Mesendoderm (in vitro differentiated cells): ENCODE measurements at regions not wholly inside any gene's neighbourhood (a gene's known extent, or its start where the extent isn't known, plus 50 kb on each side); places are given as distances from the start of the nearest gene placed in this dataset.

Experiments used
- DNase-seq: peaks from one replicate; pipeline ENCODE4 v3.0.0; 2013
- H2AK5ac ChIP-seq: 2 replicates; pipeline ENCODE4 v1.6.1; 2013; ENCODE audit warnings: low read length, inconsistent platforms
- H2BK120ac ChIP-seq: 2 replicates; pipeline ENCODE4 v1.6.1; 2013; ENCODE audit warnings: low read depth, mild to moderate bottlenecking, low read length, moderate library complexity, mixed read lengths
- H2BK15ac ChIP-seq: replicated peaks from 2 replicates; pipeline ENCODE4 v1.6.1; 2013; ENCODE audit warnings: low read depth, mild to moderate bottlenecking, moderate library complexity
- H2BK5ac ChIP-seq: 2 replicates; pipeline ENCODE4 v1.6.1; 2013; ENCODE audit warnings: low read length, inconsistent platforms
- H3K18ac ChIP-seq: 2 replicates; pipeline ENCODE4 v1.6.1; 2013; ENCODE audit warnings: mild to moderate bottlenecking, low read length, mixed read lengths
- H3K23ac ChIP-seq: one replicate; pipeline ENCODE4 v1.6.1; 2013; ENCODE audit warnings: low read length
- H3K27ac ChIP-seq: 2 replicates; pipeline ENCODE4 v1.5.1; 2013; ENCODE audit warnings: low read depth, mild to moderate bottlenecking, inconsistent platforms, low read length, moderate library complexity
- H3K27me3 ChIP-seq: 2 replicates; pipeline ENCODE4 v1.6.1; 2013; ENCODE audit warnings: low read length, control low read depth, mild to moderate bottlenecking, inconsistent platforms; ENCODE audit not compliant: insufficient read depth, poor library complexity
- H3K36me3 ChIP-seq: 2 replicates; pipeline ENCODE4 v1.6.1; 2013; ENCODE audit warnings: low read length, inconsistent platforms; ENCODE audit not compliant: control insufficient read depth, insufficient read depth
- H3K4ac ChIP-seq: one replicate; pipeline ENCODE4 v1.6.1; 2013; ENCODE audit warnings: low read depth, mild to moderate bottlenecking, low read length, moderate library complexity
- H3K4me1 ChIP-seq: 2 replicates; pipeline ENCODE4 v1.6.1; 2013; ENCODE audit warnings: low read depth, low read length, inconsistent platforms; ENCODE audit not compliant: control insufficient read depth
- H3K4me2 ChIP-seq: 2 replicates; pipeline ENCODE4 v1.6.1; 2013; ENCODE audit warnings: low read length
- H3K4me3 ChIP-seq: 2 replicates; pipeline ENCODE4 v1.5.1; 2013; ENCODE audit warnings: mild to moderate bottlenecking, low read length
- H3K56ac ChIP-seq: one replicate; pipeline ENCODE4 v1.6.1; 2013; ENCODE audit warnings: low read length
- H3K79me1 ChIP-seq: 2 replicates; pipeline ENCODE4 v1.6.1; 2013; ENCODE audit warnings: low read length, inconsistent platforms
- H3K79me2 ChIP-seq: 2 replicates; pipeline ENCODE4 v1.6.1; 2013; ENCODE audit warnings: mild to moderate bottlenecking, low read length; ENCODE audit not compliant: control insufficient read depth, insufficient read depth
- H3K9ac ChIP-seq: 2 replicates; pipeline ENCODE4 v1.6.1; 2013; ENCODE audit warnings: low read length, inconsistent platforms
- H4K5ac ChIP-seq: one replicate; pipeline ENCODE4 v1.6.1; 2013; ENCODE audit warnings: low read length
- H4K8ac ChIP-seq: one replicate; pipeline ENCODE4 v1.6.1; 2013; ENCODE audit warnings: low read depth, mild to moderate bottlenecking, control low read depth, low read length, moderate library complexity
- WGBS: extraction: QIAGEN DNeasy Blood & Tissue Kit; methylation state at CpG from one replicate; pipeline ENCODE4 v1.1.7; 2013; ENCODE audit warnings: low lambda C conversion rate, missing lambda C conversion rate; ENCODE audit not compliant: insufficient coverage; ENCODE audit errors: extremely low coverage; 5-methylcytosine and 5-hydroxymethylcytosine counted together

DNA sequence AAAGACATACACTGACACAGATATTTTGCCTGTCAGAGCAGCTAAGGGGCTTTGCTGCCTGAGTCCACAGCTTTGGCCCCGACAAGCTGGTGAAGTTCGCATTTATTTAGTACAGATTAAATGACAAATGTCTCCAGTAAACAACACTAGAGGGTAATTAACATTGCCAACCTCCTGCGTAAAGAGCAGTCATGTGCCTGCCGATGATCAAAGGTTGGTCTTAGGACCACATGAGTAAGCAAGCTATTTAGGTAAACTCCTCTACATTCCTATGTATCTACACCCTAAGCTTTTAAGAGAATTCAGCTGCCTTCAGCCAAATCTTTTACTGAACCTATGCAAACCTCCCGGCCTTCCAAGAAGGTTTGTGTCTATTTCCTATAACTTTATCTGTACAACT, 73.0 kb upstream of the PJA2 start:
- Histone ChIP-seq H3K36me3 (no peaks in the 10 kb centered on the region), H3K27me3 (no peaks in the 10 kb centered on the region), H3K4me2 (no peak overlapping the region), H3K9ac (no peak overlapping the region), H4K5ac (no peak overlapping the region), H3K23ac (peak overlapping the region; percentile 75), H3K18ac (peak overlapping the region; percentile 64), H3K4me3 (no peak overlapping the region), H3K79me1 (no peaks in the 10 kb centered on the region), H3K56ac (peak overlapping the region; percentile 65), H3K79me2 (no peaks in the 10 kb centered on the region), H2BK5ac (peak overlapping the region; percentile 83), H2BK15ac (no peak overlapping the region), H3K27ac (peak overlapping the region; percentile 22), H3K4ac (no peak overlapping the region), H2BK120ac (peak overlapping the region; percentile 68), H3K4me1 (peaks cover 9% of the 10 kb centered on the region), H4K8ac (no peak overlapping the region), H2AK5ac (no peak overlapping the region)
- DNase-seq, result peak; percentile 15
- WGBS, result no CpG with 5 or more reads among the region's 5 CpGs

DNA sequence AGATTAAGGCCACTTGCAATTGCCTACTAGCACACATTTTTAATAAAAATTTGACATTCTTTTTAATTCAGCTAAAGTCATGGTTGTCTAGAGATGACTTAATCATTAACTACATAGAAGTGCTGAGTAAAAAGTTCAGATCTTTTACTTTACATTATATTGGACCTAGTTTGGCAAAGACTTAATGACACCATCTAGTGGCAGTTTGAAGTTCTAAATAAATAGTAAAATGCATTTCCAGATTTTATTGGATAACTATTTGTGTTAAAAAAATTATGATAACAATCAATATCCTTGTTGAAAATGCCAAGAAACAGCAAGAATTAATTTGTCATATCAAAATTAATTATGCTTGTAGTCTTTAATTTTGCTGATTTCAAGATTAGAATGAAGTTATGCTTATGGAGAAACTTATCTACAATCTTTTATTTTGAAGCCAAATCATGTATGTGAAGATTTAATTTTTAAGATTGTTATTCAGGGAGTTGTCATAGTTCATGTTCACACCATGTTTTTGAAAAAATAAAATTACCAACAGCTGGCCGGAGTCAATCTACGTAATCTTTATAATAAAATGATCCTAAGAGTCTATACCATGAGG, 69.6 kb upstream of the PJA2 start:
- Histone ChIP-seq H2BK5ac (no peak overlapping the region), H3K27ac (no peak overlapping the region), H3K4me1 (peaks cover 9% of the 10 kb centered on the region), H3K4ac (no peak overlapping the region), H4K5ac (no peak overlapping the region), H4K8ac (no peak overlapping the region), H2AK5ac (no peak overlapping the region), H2BK120ac (no peak overlapping the region), H3K79me1 (no peaks in the 10 kb centered on the region), H2BK15ac (no peak overlapping the region), H3K9ac (no peak overlapping the region), H3K23ac (no peak overlapping the region), H3K4me2 (no peak overlapping the region), H3K79me2 (no peaks in the 10 kb centered on the region), H3K56ac (no peak overlapping the region), H3K18ac (no peak overlapping the region), H3K27me3 (no peaks in the 10 kb centered on the region), H3K4me3 (no peak overlapping the region), H3K36me3 (no peaks in the 10 kb centered on the region)
- WGBS, result no CpG with 5 or more reads among the region's 2 CpGs
- no peak for DNase-seq

DNA sequence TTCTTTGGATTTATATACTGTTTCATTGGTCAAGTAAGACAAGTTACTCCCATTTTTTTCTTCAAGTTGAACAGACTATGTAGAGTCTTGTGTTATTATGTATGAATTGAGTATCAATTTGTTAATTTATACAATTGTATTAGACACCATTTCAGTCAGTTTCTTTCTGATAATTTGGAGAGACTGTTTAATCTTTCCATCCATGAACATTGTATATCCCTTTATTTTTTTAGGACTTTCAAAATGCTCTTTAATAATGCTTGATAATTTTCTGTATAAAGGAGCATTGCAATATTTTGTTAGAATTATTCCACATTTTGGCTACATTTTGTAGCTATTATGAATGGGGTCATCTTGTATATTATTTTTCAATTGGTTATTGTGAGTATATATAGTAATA, 69.1 kb upstream of the PJA2 start:
- Histone ChIP-seq H3K79me1 (no peaks in the 10 kb centered on the region), H3K79me2 (no peaks in the 10 kb centered on the region), H3K23ac (no peak overlapping the region), H4K8ac (no peak overlapping the region), H3K4me1 (peaks cover 5% of the 10 kb centered on the region), H3K9ac (no peak overlapping the region), H2BK120ac (no peak overlapping the region), H3K56ac (no peak overlapping the region), H3K4ac (no peak overlapping the region), H4K5ac (no peak overlapping the region), H3K18ac (no peak overlapping the region), H3K4me2 (no peak overlapping the region), H3K36me3 (no peaks in the 10 kb centered on the region), H3K27me3 (no peaks in the 10 kb centered on the region), H2AK5ac (no peak overlapping the region), H2BK5ac (no peak overlapping the region), H3K27ac (no peak overlapping the region), H3K4me3 (no peak overlapping the region), H2BK15ac (no peak overlapping the region)
- DNase-seq, result no peak

DNA sequence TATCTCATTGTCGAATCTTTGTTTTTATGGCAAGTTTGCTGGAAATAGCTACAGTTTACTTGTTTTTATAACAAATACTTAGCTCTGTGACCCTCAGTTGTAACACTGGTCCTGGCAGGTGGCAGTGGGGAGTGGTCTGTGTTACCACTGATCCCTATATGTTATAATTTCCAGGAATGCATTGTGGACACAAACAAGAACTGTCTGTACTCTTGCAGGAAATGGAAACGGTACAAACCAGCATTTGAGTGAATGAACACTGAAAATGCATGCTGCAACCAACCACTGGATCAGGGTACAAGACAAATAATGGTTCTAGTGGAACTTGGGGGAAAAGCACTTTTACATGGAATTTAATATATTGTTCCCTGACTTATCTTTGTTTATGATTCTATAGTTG, 66.5 kb upstream of the PJA2 start:
- H3K4me1 ChIP-seq, result no peaks in the 10 kb centered on the region
- no peak overlapping the region for H3K9ac ChIP-seq
- H3K23ac ChIP-seq, result no peak overlapping the region
- no peak overlapping the region for H2BK120ac ChIP-seq
- no peak overlapping the region for H3K18ac ChIP-seq
- no peaks in the 10 kb centered on the region for H3K36me3 ChIP-seq
- no peak overlapping the region for H2AK5ac ChIP-seq
- H3K4me3 ChIP-seq, result no peak overlapping the region
- no peaks in the 10 kb centered on the region for H3K79me1 ChIP-seq
- H2BK5ac ChIP-seq, result no peak overlapping the region
- no peak overlapping the region for H4K8ac ChIP-seq
- H3K4ac ChIP-seq, result no peak overlapping the region
- no peaks in the 10 kb centered on the region for H3K79me2 ChIP-seq
- no peak overlapping the region for H3K56ac ChIP-seq
- H3K27ac ChIP-seq, result no peak overlapping the region
- no peak for DNase-seq
- no peak overlapping the region for H3K4me2 ChIP-seq
- H3K27me3 ChIP-seq, result no peaks in the 10 kb centered on the region
- H4K5ac ChIP-seq, result no peak overlapping the region
- no peak overlapping the region for H2BK15ac ChIP-seq
- no CpG with 5 or more reads among the region's 2 CpGs for WGBS

DNA sequence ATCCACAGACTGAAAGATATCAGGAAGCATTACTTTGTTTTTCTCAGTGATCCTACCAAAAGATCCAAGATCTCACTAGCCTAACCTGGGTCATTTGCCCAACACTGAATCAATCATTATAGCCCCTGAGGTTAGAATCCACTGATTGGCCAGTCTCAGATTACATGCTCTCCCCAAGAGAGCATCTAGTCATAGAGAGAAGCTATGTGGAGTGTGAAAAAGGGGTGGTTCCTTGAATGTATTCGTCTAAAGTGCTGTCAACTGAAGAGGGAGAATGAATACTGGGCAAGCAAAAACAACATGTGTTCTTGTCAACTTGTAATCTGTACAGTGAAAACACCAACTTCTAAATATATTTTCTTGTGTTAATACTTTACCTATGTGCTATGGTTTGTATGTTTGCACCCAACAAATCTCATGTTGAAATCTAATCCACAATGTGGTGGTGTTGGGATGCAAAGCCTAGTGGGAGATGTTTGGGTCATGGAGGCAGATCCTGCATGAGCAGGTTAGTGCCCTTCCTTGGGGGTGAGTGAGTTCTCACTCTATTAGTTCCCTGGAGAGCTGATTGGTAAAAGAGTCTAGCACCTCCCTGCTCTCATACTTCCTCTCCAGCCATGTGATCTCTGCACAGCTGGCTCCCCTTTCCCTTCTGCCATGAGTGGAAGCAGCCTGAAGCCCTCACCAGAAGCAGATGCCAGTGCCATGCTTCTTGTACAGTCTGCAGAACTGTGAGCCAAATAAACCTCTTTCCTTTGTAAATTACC, 60.3 kb upstream of the PJA2 start:
- H3K23ac ChIP-seq, result no peak overlapping the region
- H3K56ac ChIP-seq, result no peak overlapping the region
- H2AK5ac ChIP-seq, result no peak overlapping the region
- H3K9ac ChIP-seq, result no peak overlapping the region
- no peak overlapping the region for H3K4ac ChIP-seq
- no peaks in the 10 kb centered on the region for H3K79me2 ChIP-seq
- H2BK5ac ChIP-seq, result no peak overlapping the region
- H3K27ac ChIP-seq, result no peak overlapping the region
- H4K8ac ChIP-seq, result no peak overlapping the region
- H3K79me1 ChIP-seq, result no peaks in the 10 kb centered on the region
- no peaks in the 10 kb centered on the region for H3K36me3 ChIP-seq
- no peak overlapping the region for H4K5ac ChIP-seq
- no CpG with 5 or more reads among the region's 1 CpG for WGBS
- no peaks in the 10 kb centered on the region for H3K27me3 ChIP-seq
- H2BK15ac ChIP-seq, result no peak overlapping the region
- H3K18ac ChIP-seq, result no peak overlapping the region
- no peak overlapping the region for H2BK120ac ChIP-seq
- H3K4me2 ChIP-seq, result no peak overlapping the region
- H3K4me1 ChIP-seq, result no peaks in the 10 kb centered on the region
- DNase-seq, result peak; percentile 57
- H3K4me3 ChIP-seq, result no peak overlapping the region
